Right atrium auricular region (tissue), 2 donors: ENCODE measurements at regions not wholly inside any gene's neighbourhood (a gene's known extent, or its start where the extent isn't known, plus 50 kb on each side); places are given as distances from the start of the nearest gene placed in this dataset.

Experiments used
- DNase-seq: peaks from one replicate; pipeline ENCODE4 v3.0.0-alpha.2; 2019; ENCODE audit warnings: low spot score
- H3K27ac ChIP-seq, 2 donors: fragments of 200-600 bp; sonication (generic); 1 replicate in 1 of 2; 2 replicates in 1 of 2; pipeline ENCODE4 v1.5.1; 2016 to 2019
- H3K27me3 ChIP-seq, 2 donors: fragments of 200-600 bp; sonication (generic); one replicate each; pipeline versions ENCODE4 v1.5.1 to v1.6.0; 2017 to 2019
- H3K36me3 ChIP-seq: fragments of 200-600 bp; sonication (generic); one replicate; pipeline ENCODE4 v1.5.1; 2016
- H3K4me1 ChIP-seq, 2 donors: fragments of 200-600 bp; sonication (generic); one replicate each; pipeline versions ENCODE4 v1.5.1 to v1.6.0; 2017 to 2019
- H3K4me3 ChIP-seq, 2 donors: fragments of 200-600 bp; sonication (generic); 1 replicate in 1 of 2; 2 replicates in 1 of 2; pipeline ENCODE4 v1.5.1; 2017 to 2019; ENCODE audit warnings: mild to moderate bottlenecking in 1 of 2, moderate library complexity in 1 of 2
- H3K9me3 ChIP-seq, 2 donors: fragments of 200-600 bp; sonication (generic); one replicate each; pipeline ENCODE4 v1.5.1; 2019
- CTCF ChIP-seq, 2 donors: fragments of 200-600 bp; sonication (generic); IDR thresholded peaks; one replicate each; pipeline ENCODE4 v1.5.1; 2019; ENCODE audit warnings: antibody characterized with exemption in 2 of 2

- no peak for TF ChIP-seq CTCF (IDR thresholded peaks at IDR 0.05)
- H3K27ac ChIP-seq, result no peak overlapping the region
- H3K4me3 ChIP-seq, result no peak overlapping the region
- H3K9me3 ChIP-seq, result no peaks in the 10 kb centered on the region
- DNase-seq, result no peak
- H3K36me3 ChIP-seq, result no peaks in the 10 kb centered on the region
- H3K4me1 ChIP-seq, result no peaks in the 10 kb centered on the region
- H3K27me3 ChIP-seq, result no peaks in the 10 kb centered on the region
These were observed 87.7 kb upstream of the CCDC196 start for GRCh38 chr14:66398437-66398836.

GRCh38 chr14:66401449-66402095 is 84.6 kb upstream of the CCDC196 start:
- no peak overlapping the region for H3K27ac ChIP-seq
- H3K4me3 ChIP-seq, result no peak overlapping the region
- no peak for DNase-seq
- H3K9me3 ChIP-seq, result no peaks in the 10 kb centered on the region
- no peaks in the 10 kb centered on the region for H3K36me3 ChIP-seq
- TF ChIP-seq CTCF (IDR thresholded peaks at IDR 0.05), result peak; percentile 36 to 70
- no peaks in the 10 kb centered on the region for H3K4me1 ChIP-seq
- H3K27me3 ChIP-seq, result no peaks in the 10 kb centered on the region

GRCh38 chr14:66403183-66403582 is 83.0 kb upstream of the CCDC196 start:
- DNase-seq, result no peak
- Histone ChIP-seq H3K36me3 (no peaks in the 10 kb centered on the region), H3K27ac (no peak overlapping the region), H3K4me3 (no peak overlapping the region), H3K4me1 (no peaks in the 10 kb centered on the region), H3K27me3 (no peaks in the 10 kb centered on the region), H3K9me3 (no peaks in the 10 kb centered on the region)
- peak in 1 of 2 donors; percentile 57 for TF ChIP-seq CTCF (IDR thresholded peaks at IDR 0.05)

GRCh38 chr14:66404051-66404545 is 82.1 kb upstream of the CCDC196 start:
- Histone ChIP-seq H3K4me1 (no peaks in the 10 kb centered on the region), H3K9me3 (no peaks in the 10 kb centered on the region), H3K27me3 (no peaks in the 10 kb centered on the region), H3K4me3 (no peak overlapping the region), H3K27ac (no peak overlapping the region), H3K36me3 (no peaks in the 10 kb centered on the region)
- DNase-seq, result no peak
- TF ChIP-seq CTCF (IDR thresholded peaks at IDR 0.05), result no peak

GRCh38 chr14:66405158-66405557 is 81.0 kb upstream of the CCDC196 start:
- no peaks in the 10 kb centered on the region for H3K27me3 ChIP-seq
- no peak overlapping the region for H3K27ac ChIP-seq
- H3K9me3 ChIP-seq, result no peaks in the 10 kb centered on the region
- no peak for DNase-seq
- no peaks in the 10 kb centered on the region for H3K4me1 ChIP-seq
- H3K4me3 ChIP-seq, result no peak overlapping the region
- H3K36me3 ChIP-seq, result no peaks in the 10 kb centered on the region
- TF ChIP-seq CTCF (IDR thresholded peaks at IDR 0.05), result no peak

- H3K27me3 ChIP-seq, result no peaks in the 10 kb centered on the region
- no peak overlapping the region for H3K27ac ChIP-seq
- H3K4me3 ChIP-seq, result no peak overlapping the region
- no peaks in the 10 kb centered on the region for H3K4me1 ChIP-seq
- no peaks in the 10 kb centered on the region for H3K36me3 ChIP-seq
- H3K9me3 ChIP-seq, result peaks cover 0 to 5% of the 10 kb centered on the region in 2 donors
- DNase-seq, result no peak
- TF ChIP-seq CTCF (IDR thresholded peaks at IDR 0.05), result no peak
These were observed 72.3 kb upstream of the CCDC196 start for GRCh38 chr14:66413901-66414300.
